Neural progenitor cell (in vitro differentiated cells): ENCODE measurements at regions not wholly inside any gene's neighbourhood (a gene's known extent, or its start where the extent isn't known, plus 50 kb on each side); places are given as distances from the start of the nearest gene placed in this dataset.

Source experiments
- CTCF ChIP-seq: fragments of 200-600 bp; sonication (generic); IDR thresholded peaks from 2 replicates; pipeline ENCODE4 v1.5.1; 2017; ENCODE audit warnings: antibody characterized with exemption, mild to moderate bottlenecking
- EZH2 ChIP-seq: fragments of 200-600 bp; sonication (generic); IDR thresholded peaks from 2 replicates; pipeline ENCODE4 v1.6.1; 2017; ENCODE audit warnings: antibody characterized with exemption, mild to moderate bottlenecking, moderate library complexity
- EZH2phosphoT487 ChIP-seq: fragments of 200-600 bp; sonication (generic); IDR thresholded peaks from 2 replicates; pipeline ENCODE4 v1.6.1; 2017; ENCODE audit warnings: antibody characterized with exemption

GRCh38 chr2:238686223-238686622, 161.7 kb upstream of the TWIST2 start:
- TF ChIP-seq CTCF = no peak
- no peak for TF ChIP-seq EZH2
- no peak for TF ChIP-seq EZH2phosphoT487
